NCI-H524 treated with DMSO at 0.1 percent for 48 hours (cell line): ENCODE measurements at regions not wholly inside any gene's neighbourhood (a gene's known extent, or its start where the extent isn't known, plus 50 kb on each side); places are given as distances from the start of the nearest gene placed in this dataset.

ENCODE experiments used
- DNase-seq: peaks from one replicate; lab custom pipeline; 2025; lab: John Stamatoyannopoulos, UW

- DNase-seq: no peak
Measured at GRCh38 chr16:64236316-64236715, 885.5 kb downstream of the CDH11 start.

GRCh38 chr16:64234200-64234599 is 887.7 kb downstream of the CDH11 start:
- no peak for DNase-seq

GRCh38 chr16:64225696-64226095 is 896.2 kb downstream of the CDH11 start:
- DNase-seq: no peak

GRCh38 chr16:64225036-64225435 is 896.8 kb downstream of the CDH11 start:
- no peak for DNase-seq

- DNase-seq: no peak
Measured at GRCh38 chr16:64217789-64218535, 903.9 kb downstream of the CDH11 start.

- no peak for DNase-seq
Measured at GRCh38 chr16:64215730-64216129, 906.1 kb downstream of the CDH11 start.

- DNase-seq: no peak
Measured at GRCh38 chr16:64211331-64211730, 910.5 kb downstream of the CDH11 start.

- DNase-seq: peak; percentile 98
Measured at GRCh38 chr16:64206862-64207261, 915.0 kb downstream of the CDH11 start.

GRCh38 chr16:64203126-64203525 is 918.7 kb downstream of the CDH11 start:
- peak; percentile 84 for DNase-seq

- no peak for DNase-seq
Measured at GRCh38 chr16:64202571-64202970, 919.3 kb downstream of the CDH11 start.

GRCh38 chr16:64196444-64196843 is 925.4 kb downstream of the CDH11 start:
- DNase-seq: no peak

- DNase-seq: no peak
Measured at GRCh38 chr16:64185954-64186353, 935.9 kb downstream of the CDH11 start.

- DNase-seq: no peak
Measured at GRCh38 chr16:64184156-64184555, 937.7 kb downstream of the CDH11 start.

GRCh38 chr16:64182985-64183384 is 938.9 kb downstream of the CDH11 start:
- DNase-seq: no peak

GRCh38 chr16:64181271-64181925 is 940.5 kb downstream of the CDH11 start:
- no peak for DNase-seq

- no peak for DNase-seq
Measured at GRCh38 chr16:64180136-64180900, 941.5 kb downstream of the CDH11 start.

- DNase-seq: no peak
Measured at GRCh38 chr16:64174327-64174726, 947.5 kb downstream of the CDH11 start.

GRCh38 chr16:64172652-64173051 is 949.2 kb downstream of the CDH11 start:
- peak; percentile 16 for DNase-seq

GRCh38 chr16:64172226-64172625 is 949.6 kb downstream of the CDH11 start:
- peak; percentile 30 for DNase-seq

- DNase-seq: no peak
Measured at GRCh38 chr16:64171632-64172031, 950.2 kb downstream of the CDH11 start.

- no peak for DNase-seq
Measured at GRCh38 chr16:64168371-64168770, 953.5 kb downstream of the CDH11 start.

- DNase-seq: no peak
Measured at GRCh38 chr16:64167936-64168335, 953.9 kb downstream of the CDH11 start.

- DNase-seq: no peak
Measured at GRCh38 chr16:64165368-64165767, 956.5 kb downstream of the CDH11 start.
